ENCODE measurements at regions not wholly inside any gene's neighbourhood (a gene's known extent, or its start where the extent isn't known, plus 50 kb on each side); places are given as distances from the start of the nearest gene placed in this dataset.

DNA sequence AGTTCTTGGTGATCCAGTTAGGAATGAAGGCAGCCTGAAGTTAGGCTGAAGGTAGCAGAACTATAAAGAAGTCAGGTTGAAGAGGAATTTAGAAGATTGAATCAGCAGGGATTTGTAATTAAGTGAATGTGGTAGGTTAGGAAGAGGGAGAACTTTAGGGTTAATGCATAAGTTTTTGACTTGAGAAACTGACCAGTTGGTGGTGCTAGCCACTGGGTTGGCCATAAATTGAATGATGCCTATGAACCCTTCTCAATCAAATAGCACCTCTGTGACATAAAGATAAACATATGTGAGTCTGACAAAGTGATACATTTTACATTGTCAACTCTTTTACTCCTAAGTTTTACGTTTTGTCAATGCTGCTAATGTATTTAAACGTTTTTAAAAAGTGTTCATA is 290.6 kb upstream of the NAV3 start:
- TF ChIP-seq POLR2A (IDR thresholded peaks at IDR 0.05; ENCODE audit: low read depth, low read length) (no peak), TAF1 (IDR thresholded peaks at IDR 0.05; ENCODE audit: low read depth, low read length) (no peak), POLR2AphosphoS5 (IDR thresholded peaks at IDR 0.05; ENCODE audit: low read depth, low read length) (no peak), SPI1 (IDR thresholded peaks at IDR 0.05; ENCODE audit: low read depth, low read length) (no peak), POU2F2 (IDR thresholded peaks at IDR 0.05; ENCODE audit: low read depth, low read length) (no peak)
